OCI-LY1 (cell line): ENCODE measurements at regions not wholly inside any gene's neighbourhood (a gene's known extent, or its start where the extent isn't known, plus 50 kb on each side); places are given as distances from the start of the nearest gene placed in this dataset.

Experiments
- CTCF ChIP-seq: fragments of 200-600 bp; sonication (generic), shearing (Covaris generic); IDR thresholded peaks from 2 replicates; pipeline ENCODE4 v1.5.1; 2017; ENCODE audit warnings: mild to moderate bottlenecking, antibody characterized with exemption, low read length, moderate library complexity, mixed read lengths
- EZH2 ChIP-seq: fragments of 200-600 bp; sonication (generic), shearing (Covaris generic); IDR thresholded peaks from 2 replicates; pipeline ENCODE4 v1.8.0; 2017; ENCODE audit warnings: borderline replicate concordance, mixed run types, mild to moderate bottlenecking, antibody characterized with exemption, low read length, moderate library complexity, mixed read lengths

- no peak for TF ChIP-seq CTCF
- TF ChIP-seq EZH2: no peak
Observed at GRCh38 chr18:78658531-78658930, 321.1 kb upstream of the SALL3 start.
